Fibroblast of lung (primary cell): ENCODE measurements at regions not wholly inside any gene's neighbourhood (a gene's known extent, or its start where the extent isn't known, plus 50 kb on each side); places are given as distances from the start of the nearest gene placed in this dataset.
A peak's percentile ranks its signal among the peaks of the same experiment; 100 is the strongest.

ENCODE experiments used
- DNase-seq, 2 donors: peaks; one replicate each; pipeline versions ENCODE4 v3.0.0 to v3.0.0-alpha.2; 2010; ENCODE audit warnings: low read depth in 2 of 2
- H2AFZ ChIP-seq: 2 replicates; pipeline ENCODE4 v1.5.1; 2012; ENCODE audit warnings: low read length, control low read depth, inconsistent platforms
- H3K27ac ChIP-seq: 2 replicates; pipeline ENCODE4 v1.5.1; 2011; ENCODE audit warnings: low read length, control low read depth; ENCODE audit not compliant: insufficient read depth
- H3K27me3 ChIP-seq: 2 replicates; pipeline ENCODE4 v1.5.1; 2011; ENCODE audit warnings: mild to moderate bottlenecking, low read length; ENCODE audit not compliant: control insufficient read depth, insufficient read depth
- H3K36me3 ChIP-seq: 2 replicates; pipeline ENCODE4 v1.5.1; 2011; ENCODE audit warnings: low read length; ENCODE audit not compliant: control insufficient read depth, insufficient read depth
- H3K4me1 ChIP-seq: 2 replicates; pipeline ENCODE4 v1.5.1; 2011; ENCODE audit warnings: low read length; ENCODE audit not compliant: control insufficient read depth, insufficient read depth; ENCODE audit errors: extremely low read depth
- H3K4me2 ChIP-seq: 2 replicates; pipeline ENCODE4 v1.5.1; 2011; ENCODE audit warnings: low read length, control low read depth; ENCODE audit not compliant: insufficient read depth; ENCODE audit errors: extremely low read depth
- H3K4me3 ChIP-seq, 4 experiments: fragments of 200-600 bp in 1 of 4; sonication (generic) in 1 of 4; replicated peaks in 1 of 4; 2 replicates each; pipeline ENCODE4 v1.5.1; 2011 to 2016; ENCODE audit warnings: low read length in 4 of 4, low read depth in 3 of 4, mild to moderate bottlenecking in 3 of 4, control low read depth in 2 of 4, inconsistent platforms in 1 of 4, mixed read lengths in 1 of 4; ENCODE audit not compliant: insufficient read depth in 1 of 4; ENCODE audit errors: control extremely low read depth in 1 of 4
- H3K79me2 ChIP-seq: 2 replicates; pipeline ENCODE4 v1.5.1; 2012; ENCODE audit warnings: mild to moderate bottlenecking, low read length, inconsistent platforms; ENCODE audit not compliant: control insufficient read depth, insufficient read depth
- H3K9ac ChIP-seq: 2 replicates; pipeline ENCODE4 v1.5.1; 2011; ENCODE audit warnings: mild to moderate bottlenecking, low read length, control low read depth; ENCODE audit not compliant: insufficient read depth
- H3K9me3 ChIP-seq: 2 replicates; pipeline ENCODE4 v1.5.1; 2012; ENCODE audit warnings: low read depth, low read length; ENCODE audit not compliant: control insufficient read depth, insufficient read depth
- H4K20me1 ChIP-seq: 2 replicates; pipeline ENCODE4 v1.5.1; 2011; ENCODE audit warnings: low read length; ENCODE audit not compliant: control insufficient read depth, insufficient read depth; ENCODE audit errors: extremely low read depth
- EZH2 ChIP-seq: IDR thresholded peaks from 2 replicates; pipeline ENCODE4 v1.5.1; 2012; ENCODE audit warnings: low read length, control low read depth, mild to moderate bottlenecking; ENCODE audit errors: missing control alignments
- TF ChIP-seq, protein P1 (sequence below), 2 donors: IDR thresholded peaks in 1 of 2; conservative IDR thresholded peaks in 1 of 2; 1 replicate in 1 of 2; 2 replicates in 1 of 2; pipeline ENCODE4 v1.5.1; 2011 to 2012; ENCODE audit warnings: low read length in 2 of 2, control low read depth in 1 of 2, inconsistent platforms in 1 of 2, low read depth in 1 of 2, mild to moderate bottlenecking in 1 of 2

GRCh38 chr4:147311956-147312355 is 168.9 kb upstream of the EDNRA start:
- TF ChIP-seq, protein P1, sequence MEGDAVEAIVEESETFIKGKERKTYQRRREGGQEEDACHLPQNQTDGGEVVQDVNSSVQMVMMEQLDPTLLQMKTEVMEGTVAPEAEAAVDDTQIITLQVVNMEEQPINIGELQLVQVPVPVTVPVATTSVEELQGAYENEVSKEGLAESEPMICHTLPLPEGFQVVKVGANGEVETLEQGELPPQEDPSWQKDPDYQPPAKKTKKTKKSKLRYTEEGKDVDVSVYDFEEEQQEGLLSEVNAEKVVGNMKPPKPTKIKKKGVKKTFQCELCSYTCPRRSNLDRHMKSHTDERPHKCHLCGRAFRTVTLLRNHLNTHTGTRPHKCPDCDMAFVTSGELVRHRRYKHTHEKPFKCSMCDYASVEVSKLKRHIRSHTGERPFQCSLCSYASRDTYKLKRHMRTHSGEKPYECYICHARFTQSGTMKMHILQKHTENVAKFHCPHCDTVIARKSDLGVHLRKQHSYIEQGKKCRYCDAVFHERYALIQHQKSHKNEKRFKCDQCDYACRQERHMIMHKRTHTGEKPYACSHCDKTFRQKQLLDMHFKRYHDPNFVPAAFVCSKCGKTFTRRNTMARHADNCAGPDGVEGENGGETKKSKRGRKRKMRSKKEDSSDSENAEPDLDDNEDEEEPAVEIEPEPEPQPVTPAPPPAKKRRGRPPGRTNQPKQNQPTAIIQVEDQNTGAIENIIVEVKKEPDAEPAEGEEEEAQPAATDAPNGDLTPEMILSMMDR (conservative IDR thresholded peaks at IDR 0.05 in 1 of 2, IDR thresholded peaks at IDR 0.05 in 1 of 2; ENCODE audit: low read depth in 1 of 2, low read length in 2 of 2) = no peak
- TF ChIP-seq EZH2 = no peak
- Histone ChIP-seq H3K27ac (no peak overlapping the region), H2AFZ (no peak overlapping the region), H3K4me1 (no peaks in the 10 kb centered on the region), H3K36me3 (no peaks in the 10 kb centered on the region), H4K20me1 (no peaks in the 10 kb centered on the region), H3K4me3 (no peak overlapping the region), H3K4me2 (no peak overlapping the region), H3K9ac (no peak overlapping the region), H3K79me2 (no peaks in the 10 kb centered on the region), H3K9me3 (no peaks in the 10 kb centered on the region), H3K27me3 (no peaks in the 10 kb centered on the region)
- no peak for DNase-seq

DNA sequence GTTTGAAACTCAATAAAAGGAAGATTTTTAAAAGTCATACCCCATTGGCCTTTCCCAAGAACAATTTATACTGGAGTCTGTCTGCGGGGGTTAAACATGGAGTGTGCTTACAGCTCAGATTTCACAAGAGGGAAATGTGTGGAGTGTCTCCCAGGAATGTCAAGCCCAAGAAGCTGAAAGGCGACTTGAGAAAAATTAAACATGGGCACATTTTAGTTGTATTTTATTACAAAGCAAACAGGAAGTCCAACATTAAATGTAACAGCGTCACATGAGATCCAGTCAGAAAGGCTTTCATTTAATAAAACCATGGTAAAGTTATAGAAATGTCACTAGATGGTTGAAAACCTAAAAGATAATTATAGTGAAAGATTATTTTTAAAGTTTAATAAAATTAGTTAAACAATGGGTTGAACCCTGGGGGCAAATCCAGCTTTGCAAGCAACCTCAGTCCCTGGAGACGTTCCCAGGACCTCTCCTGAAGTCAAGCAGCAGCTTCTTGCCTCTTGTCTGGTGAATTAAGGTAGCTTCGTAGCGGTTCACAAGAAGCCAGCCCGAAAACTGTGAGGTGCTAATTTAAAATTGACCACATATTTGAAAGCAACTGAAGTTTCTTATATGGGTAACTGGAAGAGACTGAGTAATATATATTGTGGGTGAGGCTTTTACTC is 168.4 kb upstream of the EDNRA start:
- Histone ChIP-seq H3K9ac (no peak overlapping the region), H3K27ac (no peak overlapping the region), H3K9me3 (no peaks in the 10 kb centered on the region), H3K79me2 (no peaks in the 10 kb centered on the region), H2AFZ (no peak overlapping the region), H3K27me3 (no peaks in the 10 kb centered on the region), H3K36me3 (no peaks in the 10 kb centered on the region), H4K20me1 (no peaks in the 10 kb centered on the region), H3K4me3 (no peak overlapping the region), H3K4me2 (no peak overlapping the region), H3K4me1 (no peaks in the 10 kb centered on the region)
- peak; percentile 39 to 86 for DNase-seq
- no peak for TF ChIP-seq EZH2
- TF ChIP-seq, protein P1 (conservative IDR thresholded peaks at IDR 0.05 in 1 of 2, IDR thresholded peaks at IDR 0.05 in 1 of 2; ENCODE audit: low read depth in 1 of 2, low read length in 2 of 2) = no peak

DNA sequence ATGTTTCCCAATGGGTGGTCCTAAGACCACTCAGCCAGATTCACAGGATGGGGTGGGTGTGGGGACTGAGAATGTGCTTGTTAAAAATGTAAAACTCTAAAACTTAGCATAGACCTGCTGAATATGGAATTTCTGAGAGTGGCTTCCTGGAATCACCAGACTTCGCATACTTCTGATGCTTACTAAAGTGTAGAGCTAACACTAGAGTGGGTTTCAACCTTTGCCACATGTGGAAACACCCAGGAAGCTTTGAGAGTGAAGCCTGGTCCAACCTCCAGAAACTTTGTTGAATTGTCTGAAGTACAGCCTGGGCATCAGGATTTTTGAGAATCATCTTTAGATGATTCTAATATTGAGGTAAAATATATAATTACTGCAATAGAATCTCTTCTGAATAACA is 167.8 kb upstream of the EDNRA start:
- DNase-seq = no peak
- no peak overlapping the region for H3K4me3 ChIP-seq
- H3K4me2 ChIP-seq = no peak overlapping the region
- H3K79me2 ChIP-seq = no peaks in the 10 kb centered on the region
- no peak overlapping the region for H3K9ac ChIP-seq
- H3K36me3 ChIP-seq = no peaks in the 10 kb centered on the region
- no peaks in the 10 kb centered on the region for H3K27me3 ChIP-seq
- H2AFZ ChIP-seq = no peak overlapping the region
- H3K27ac ChIP-seq = no peak overlapping the region
- no peaks in the 10 kb centered on the region for H4K20me1 ChIP-seq
- no peaks in the 10 kb centered on the region for H3K9me3 ChIP-seq
- H3K4me1 ChIP-seq = no peaks in the 10 kb centered on the region
- TF ChIP-seq EZH2 = no peak
- TF ChIP-seq, protein P1 (conservative IDR thresholded peaks at IDR 0.05 in 1 of 2, IDR thresholded peaks at IDR 0.05 in 1 of 2; ENCODE audit: low read depth in 1 of 2, low read length in 2 of 2) = no peak
